NCI-H1694 treated with DMSO at 0.1 percent for 48 hours (cell line): ENCODE measurements at regions not wholly inside any gene's neighbourhood (a gene's known extent, or its start where the extent isn't known, plus 50 kb on each side); places are given as distances from the start of the nearest gene placed in this dataset.

Experiments used
- DNase-seq: peaks from one replicate; lab custom pipeline; 2025; lab: John Stamatoyannopoulos, UW

GRCh38 chr10:105879401-105879800, 1238.3 kb downstream of the SORCS3 start:
- no peak for DNase-seq

GRCh38 chr10:105875050-105875449, 1234.0 kb downstream of the SORCS3 start:
- no peak for DNase-seq

- DNase-seq, result no peak
These were observed 1231.6 kb downstream of the SORCS3 start for GRCh38 chr10:105872665-105873064.

GRCh38 chr10:105868935-105869334, 1227.8 kb downstream of the SORCS3 start:
- DNase-seq, result no peak

GRCh38 chr10:105864854-105865253, 1223.8 kb downstream of the SORCS3 start:
- no peak for DNase-seq

- no peak for DNase-seq
These were observed 1216.5 kb downstream of the SORCS3 start for GRCh38 chr10:105857268-105858264.

- DNase-seq, result no peak
These were observed 1214.7 kb downstream of the SORCS3 start for GRCh38 chr10:105855791-105856190.

DNA sequence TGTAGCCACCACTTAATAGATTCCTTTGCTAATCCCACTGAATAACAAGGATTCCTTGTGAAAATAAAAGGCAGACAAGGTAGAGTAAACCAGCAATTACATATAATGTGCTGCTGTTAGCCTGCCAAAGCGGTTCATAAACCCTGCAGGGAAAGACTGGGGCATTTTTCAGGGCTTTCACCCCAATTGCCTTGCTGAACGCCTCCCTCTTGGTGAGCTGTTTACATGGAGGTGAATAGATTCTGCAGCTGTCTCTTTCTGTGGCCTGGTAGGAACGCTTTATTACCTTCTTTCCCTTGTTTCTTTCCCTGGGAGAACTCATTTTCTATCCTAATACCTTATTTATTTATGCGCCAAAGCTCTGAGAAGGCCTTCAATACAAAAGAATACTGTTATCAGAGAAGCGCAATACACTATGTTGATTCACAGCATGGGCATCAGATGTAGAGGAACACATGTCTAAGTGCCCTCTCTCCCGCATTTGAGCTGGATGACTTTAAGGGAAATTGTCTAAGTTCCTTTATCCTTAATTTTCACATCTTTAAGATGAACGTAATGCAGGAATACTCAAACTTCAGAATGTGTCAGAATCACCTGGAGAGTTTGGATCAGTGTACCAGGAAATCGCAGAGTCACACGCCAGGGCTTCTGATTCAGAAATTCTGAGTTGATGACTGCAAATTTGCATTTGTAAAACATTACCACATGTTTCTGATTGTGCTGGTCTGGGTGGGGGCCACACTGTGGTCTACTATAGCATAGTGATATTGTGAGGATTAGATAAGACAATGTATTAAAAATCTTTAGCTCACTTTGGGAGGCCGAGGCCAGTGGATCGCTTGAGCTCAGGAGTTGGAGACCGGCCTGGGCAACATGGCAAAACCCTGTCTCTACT, 1203.8 kb downstream of the SORCS3 start:
- DNase-seq, result no peak

- DNase-seq, result no peak
These were observed 1203.2 kb downstream of the SORCS3 start for GRCh38 chr10:105844241-105844640.

DNA sequence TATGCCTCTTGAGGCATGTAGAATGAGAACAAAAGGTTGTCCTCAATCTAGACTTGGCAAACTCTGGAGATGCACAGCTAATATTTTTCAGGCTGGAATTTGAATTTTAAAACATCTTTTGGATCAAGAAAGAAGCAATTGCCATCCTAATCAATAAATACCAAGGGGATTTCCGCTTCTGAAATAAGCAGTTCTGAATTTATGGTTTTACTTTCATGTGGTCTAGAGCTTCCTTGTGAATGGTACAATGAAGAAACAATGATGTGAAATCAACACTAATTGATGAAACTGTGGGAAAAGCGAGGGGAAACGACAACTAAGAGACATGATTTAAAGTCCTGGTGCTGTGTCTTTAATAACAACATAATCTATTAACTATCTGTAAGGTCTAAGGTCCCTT, 1202.7 kb downstream of the SORCS3 start:
- no peak for DNase-seq

DNA sequence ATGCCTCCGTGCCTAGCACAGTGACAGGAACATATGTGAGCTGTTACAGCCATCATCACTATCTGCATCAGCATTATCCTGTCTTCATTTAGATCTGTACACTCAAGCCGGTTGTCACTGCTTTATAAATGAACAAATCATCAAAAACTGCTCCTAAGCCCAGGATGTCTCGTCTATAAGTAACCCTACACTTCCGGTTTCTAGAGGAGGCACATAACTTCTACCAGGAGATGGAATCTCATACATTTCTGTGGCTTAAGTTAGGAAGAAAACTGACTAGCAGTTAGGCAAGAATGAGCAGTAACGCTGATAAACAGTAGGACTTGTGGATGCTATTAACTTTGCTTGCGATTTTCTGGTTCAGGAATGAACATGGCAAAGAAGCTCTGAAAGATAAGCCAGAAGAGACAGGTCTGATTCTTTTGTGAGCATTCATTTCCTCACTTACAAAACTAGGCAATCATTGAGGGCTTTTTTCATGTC, 1199.2 kb downstream of the SORCS3 start:
- no peak for DNase-seq

GRCh38 chr10:105838392-105838791, 1197.3 kb downstream of the SORCS3 start:
- DNase-seq, result no peak

DNA sequence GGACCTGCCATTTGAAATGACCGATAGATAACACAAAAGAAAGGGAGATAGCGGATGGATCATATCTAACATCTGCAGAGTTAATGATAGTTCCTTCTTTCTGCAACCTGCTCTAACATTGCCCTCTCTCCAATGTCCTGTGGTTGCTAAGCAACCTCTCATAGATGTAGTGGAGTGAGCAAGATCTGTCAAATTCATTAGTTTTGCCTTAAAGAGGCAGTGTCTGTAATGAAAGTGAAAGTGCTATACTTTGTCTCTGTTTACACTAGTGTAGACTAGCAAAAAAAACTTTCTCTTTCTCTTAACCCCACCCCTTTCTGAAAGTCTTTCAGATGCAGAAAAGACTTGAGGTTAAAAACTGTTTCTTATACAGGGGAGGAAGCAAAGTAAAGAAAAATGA, 1196.9 kb downstream of the SORCS3 start:
- DNase-seq, result no peak

GRCh38 chr10:105834261-105835059, 1193.4 kb downstream of the SORCS3 start:
- DNase-seq, result no peak

DNA sequence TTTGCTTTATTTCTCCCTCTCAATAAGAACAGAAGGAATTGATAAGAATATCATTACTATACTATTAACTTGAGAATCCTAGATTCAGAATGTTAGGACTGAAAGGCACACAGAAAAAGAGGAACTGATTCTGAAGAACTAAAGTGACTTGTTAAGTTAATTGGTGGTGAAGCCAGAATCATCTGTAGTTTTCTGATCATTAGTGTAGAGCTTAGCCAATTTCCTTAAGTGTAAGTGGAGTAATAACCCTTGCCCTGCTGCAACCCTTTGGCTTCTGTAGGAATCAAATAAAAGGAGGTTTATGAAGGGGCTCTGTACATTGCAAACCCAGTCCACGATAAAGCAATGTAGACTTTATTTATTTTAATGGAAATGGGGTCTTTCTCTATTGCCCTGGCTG, 1186.0 kb downstream of the SORCS3 start:
- DNase-seq, result no peak

GRCh38 chr10:105807935-105808587, 1167.0 kb downstream of the SORCS3 start:
- DNase-seq, result no peak

- DNase-seq, result no peak
These were observed 1162.1 kb downstream of the SORCS3 start for GRCh38 chr10:105803206-105803605.

DNA sequence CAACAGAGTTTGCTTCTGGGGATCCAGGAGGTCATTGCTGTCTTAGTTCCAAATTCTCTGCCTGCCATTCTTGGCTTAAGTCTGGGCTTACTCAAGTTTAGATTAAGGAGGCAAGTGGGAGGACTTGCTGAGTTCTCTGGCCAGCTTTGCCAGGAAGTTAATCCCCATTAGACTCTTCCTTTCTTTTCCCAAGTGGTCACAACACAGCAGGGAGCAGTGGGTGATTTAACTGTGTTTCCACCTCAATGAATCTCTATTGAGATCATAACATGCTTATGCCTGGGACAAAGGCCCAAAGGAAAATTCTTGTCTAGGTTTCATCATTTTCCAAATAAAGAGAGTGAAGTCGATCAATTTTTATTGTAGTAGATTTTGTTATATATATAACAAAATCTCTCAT, 1159.6 kb downstream of the SORCS3 start:
- no peak for DNase-seq

GRCh38 chr10:105798328-105798889, 1157.3 kb downstream of the SORCS3 start:
- DNase-seq, result no peak

DNA sequence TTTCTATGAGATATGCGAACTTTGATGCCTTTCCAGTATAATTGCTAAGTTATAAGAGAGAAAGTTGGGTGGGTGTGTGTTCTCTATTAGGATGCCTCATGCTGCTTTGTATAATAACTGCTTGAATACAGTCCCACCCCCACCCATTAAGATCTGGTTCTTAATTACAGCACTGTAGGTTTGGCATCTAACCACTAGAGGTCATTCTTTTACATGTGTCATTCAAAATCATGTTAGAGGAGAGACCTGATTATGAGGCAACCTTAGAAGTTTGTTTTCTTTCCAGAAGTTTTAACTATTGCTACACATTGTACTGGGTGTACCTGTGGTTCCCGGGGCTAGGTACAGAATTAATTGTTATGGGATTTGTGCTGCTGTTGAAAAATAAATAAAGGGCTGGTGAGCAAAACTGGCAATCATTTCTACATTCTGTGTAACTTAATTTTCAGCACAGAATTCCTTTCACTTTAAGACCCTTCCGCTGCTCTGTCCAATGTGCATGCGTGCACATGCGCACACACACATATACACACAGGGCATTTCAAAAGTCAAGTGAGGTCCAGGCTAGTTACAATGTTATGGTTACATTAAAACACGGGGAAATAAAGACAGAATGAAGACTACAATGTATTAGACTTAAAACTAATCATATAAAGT, 1156.3 kb downstream of the SORCS3 start:
- peak; percentile 15 for DNase-seq
